ENCODE measurements at regions not wholly inside any gene's neighbourhood (a gene's known extent, or its start where the extent isn't known, plus 50 kb on each side); places are given as distances from the start of the nearest gene placed in this dataset.

GRCh38 chr5:89204756-89205155 is 321.8 kb upstream of the MEF2C start:
- TF ChIP-seq CTCF (IDR thresholded peaks at IDR 0.05) (no peak), POLR2AphosphoS5 (IDR thresholded peaks at IDR 0.05) (no peak)
